GM06990 (cell line): ENCODE measurements at regions not wholly inside any gene's neighbourhood (a gene's known extent, or its start where the extent isn't known, plus 50 kb on each side); places are given as distances from the start of the nearest gene placed in this dataset.

Experiments used
- DNase-seq: peaks from one replicate; pipeline ENCODE4 v3.0.0-alpha.2; 2011; ENCODE audit not compliant: insufficient read length; ENCODE audit errors: extremely low read depth
- H3K27me3 ChIP-seq: replicated peaks from 2 replicates; pipeline ENCODE4 v1.6.0; 2011; ENCODE audit warnings: low read length; ENCODE audit not compliant: control insufficient read depth, insufficient read depth
- H3K36me3 ChIP-seq: 2 replicates; pipeline ENCODE4 v1.5.1; 2011; ENCODE audit warnings: low read length; ENCODE audit not compliant: control insufficient read depth, insufficient read depth
- H3K4me3 ChIP-seq: replicated peaks from 2 replicates; pipeline ENCODE4 v1.5.1; 2011; ENCODE audit warnings: low read depth, mild to moderate bottlenecking, control low read depth, low read length
- TF ChIP-seq, protein P1 (sequence below): IDR thresholded peaks from 2 replicates; pipeline ENCODE4 v1.5.1; 2011; ENCODE audit warnings: low read length, control low read depth, mild to moderate bottlenecking, inconsistent platforms; ENCODE audit not compliant: insufficient read depth, poor library complexity, severe bottlenecking

- Histone ChIP-seq H3K4me3 (no peak overlapping the region), H3K27me3 (no peaks in the 10 kb centered on the region; the same call in none of the 2 replicates), H3K36me3 (no peaks in the 10 kb centered on the region)
- TF ChIP-seq, protein P1, sequence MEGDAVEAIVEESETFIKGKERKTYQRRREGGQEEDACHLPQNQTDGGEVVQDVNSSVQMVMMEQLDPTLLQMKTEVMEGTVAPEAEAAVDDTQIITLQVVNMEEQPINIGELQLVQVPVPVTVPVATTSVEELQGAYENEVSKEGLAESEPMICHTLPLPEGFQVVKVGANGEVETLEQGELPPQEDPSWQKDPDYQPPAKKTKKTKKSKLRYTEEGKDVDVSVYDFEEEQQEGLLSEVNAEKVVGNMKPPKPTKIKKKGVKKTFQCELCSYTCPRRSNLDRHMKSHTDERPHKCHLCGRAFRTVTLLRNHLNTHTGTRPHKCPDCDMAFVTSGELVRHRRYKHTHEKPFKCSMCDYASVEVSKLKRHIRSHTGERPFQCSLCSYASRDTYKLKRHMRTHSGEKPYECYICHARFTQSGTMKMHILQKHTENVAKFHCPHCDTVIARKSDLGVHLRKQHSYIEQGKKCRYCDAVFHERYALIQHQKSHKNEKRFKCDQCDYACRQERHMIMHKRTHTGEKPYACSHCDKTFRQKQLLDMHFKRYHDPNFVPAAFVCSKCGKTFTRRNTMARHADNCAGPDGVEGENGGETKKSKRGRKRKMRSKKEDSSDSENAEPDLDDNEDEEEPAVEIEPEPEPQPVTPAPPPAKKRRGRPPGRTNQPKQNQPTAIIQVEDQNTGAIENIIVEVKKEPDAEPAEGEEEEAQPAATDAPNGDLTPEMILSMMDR, result no peak
- no peak for DNase-seq
Measured at GRCh38 chr16:16869746-16870145, 490.8 kb downstream of the NPIPA7 start.

DNA sequence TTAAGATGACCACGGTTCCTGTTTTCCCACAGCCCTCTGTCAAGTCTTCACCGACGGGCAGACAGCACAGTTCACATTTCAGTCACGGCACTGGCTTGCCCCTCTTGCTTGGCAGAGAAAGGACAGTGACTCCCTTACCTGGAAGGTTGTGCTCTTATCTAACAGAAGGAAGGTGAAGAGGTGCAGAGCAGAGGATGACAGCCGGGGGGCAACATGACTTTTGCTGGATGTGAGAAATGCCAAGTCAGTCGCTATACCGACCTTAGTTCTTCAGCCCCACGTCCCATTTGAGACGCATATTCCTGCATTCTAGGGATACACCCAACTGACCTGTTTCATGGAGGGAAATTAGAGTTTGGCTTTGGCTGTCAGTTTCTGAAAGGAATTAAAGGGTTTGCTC is 492.3 kb downstream of the NPIPA7 start:
- Histone ChIP-seq H3K4me3 (no peak overlapping the region), H3K27me3 (no peaks in the 10 kb centered on the region; the same call in none of the 2 replicates), H3K36me3 (no peaks in the 10 kb centered on the region)
- TF ChIP-seq, protein P1, result no peak
- DNase-seq, result no peak

GRCh38 chr16:16877061-16877460 is 498.1 kb downstream of the NPIPA7 start:
- no peak for DNase-seq
- TF ChIP-seq, protein P1, result no peak
- Histone ChIP-seq H3K4me3 (no peak overlapping the region), H3K36me3 (no peaks in the 10 kb centered on the region), H3K27me3 (no peaks in the 10 kb centered on the region; the same call in none of the 2 replicates)

DNA sequence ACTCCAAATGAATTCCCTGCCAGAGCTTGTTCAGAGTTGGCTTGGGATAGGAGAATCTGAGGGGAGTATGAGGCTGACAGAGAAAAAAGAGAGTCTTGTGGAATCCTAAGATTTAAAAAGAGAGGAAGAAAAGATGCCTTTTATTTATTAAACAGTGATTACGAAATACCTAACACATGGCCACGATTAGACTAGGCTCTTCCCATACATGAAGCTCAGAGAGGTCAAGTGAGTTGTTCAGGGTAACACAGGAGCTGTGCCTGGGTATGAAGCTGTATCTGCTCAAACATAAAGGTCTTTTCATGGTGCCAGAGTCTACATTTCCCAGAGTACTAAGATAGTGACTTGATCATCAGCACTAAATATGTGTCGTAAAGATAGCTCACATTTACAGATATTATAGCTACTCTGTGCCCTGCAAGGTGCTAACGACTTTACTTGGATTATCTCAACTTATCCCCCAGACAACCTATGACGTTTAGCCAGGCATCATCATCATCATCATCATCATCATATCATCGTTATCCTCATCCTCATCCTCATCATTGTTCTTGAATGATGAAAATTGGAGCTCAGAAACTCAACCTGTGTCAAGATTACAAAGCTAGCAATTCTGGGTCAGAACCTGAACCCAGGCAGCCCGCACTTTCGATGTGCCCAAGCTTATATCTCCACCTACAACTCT is 500.8 kb downstream of the NPIPA7 start:
- Histone ChIP-seq H3K36me3 (no peaks in the 10 kb centered on the region), H3K27me3 (no peaks in the 10 kb centered on the region; the same call in 1 of the 2 replicates), H3K4me3 (no peak overlapping the region)
- TF ChIP-seq, protein P1, result no peak
- DNase-seq, result no peak

GRCh38 chr16:16881814-16882213 is 502.9 kb downstream of the NPIPA7 start:
- H3K4me3 ChIP-seq, result no peak overlapping the region
- TF ChIP-seq, protein P1, result no peak
- H3K27me3 ChIP-seq, result no peaks in the 10 kb centered on the region; the same call in 1 of the 2 replicates
- H3K36me3 ChIP-seq, result no peaks in the 10 kb centered on the region
- DNase-seq, result no peak

- DNase-seq, result no peak
- no peaks in the 10 kb centered on the region for H3K36me3 ChIP-seq
- TF ChIP-seq, protein P1, result no peak
Measured at GRCh38 chr16:16882766-16883165, 503.8 kb downstream of the NPIPA7 start.

More at GRCh38 chr16:16882766-16883165, 503.8 kb downstream of the NPIPA7 start:
- Histone ChIP-seq H3K4me3 (no peak overlapping the region), H3K27me3 (no peaks in the 10 kb centered on the region; the same call in 1 of the 2 replicates)
